Karpas-422 (cell line): ENCODE measurements at regions not wholly inside any gene's neighbourhood (a gene's known extent, or its start where the extent isn't known, plus 50 kb on each side); places are given as distances from the start of the nearest gene placed in this dataset.

ENCODE experiments used
- DNase-seq: peaks from one replicate; pipeline ENCODE4 v3.0.0-alpha.2; 2015
- H2AFZ ChIP-seq: fragments of 200-600 bp; sonication (generic); 2 replicates; pipeline ENCODE4 v1.6.1; 2014; ENCODE audit warnings: antibody characterized with exemption, low read length, mixed read lengths
- H3K27ac ChIP-seq: fragments of 200-600 bp; sonication (generic); 2 replicates; pipeline ENCODE4 v1.5.1; 2014; ENCODE audit warnings: mild to moderate bottlenecking, low read length, moderate library complexity
- H3K27me3 ChIP-seq: fragments of 200-600 bp; sonication (generic); 2 replicates; pipeline ENCODE4 v1.6.1; 2014; ENCODE audit warnings: low read length, mixed read lengths
- H3K36me3 ChIP-seq: fragments of 200-600 bp; sonication (generic); 2 replicates; pipeline ENCODE4 v1.6.1; 2014; ENCODE audit warnings: low read length, mixed read lengths; ENCODE audit not compliant: insufficient read depth
- H3K4me1 ChIP-seq: fragments of 200-600 bp; sonication (generic); 2 replicates; pipeline ENCODE4 v1.6.1; 2014; ENCODE audit warnings: mild to moderate bottlenecking, low read length, mixed read lengths
- H3K4me2 ChIP-seq: fragments of 200-600 bp; sonication (generic); 2 replicates; pipeline ENCODE4 v1.6.1; 2014; ENCODE audit warnings: low read length, low read depth, mild to moderate bottlenecking; ENCODE audit not compliant: poor library complexity, severe bottlenecking
- H3K4me3 ChIP-seq: fragments of 200-600 bp; sonication (generic); 2 replicates; pipeline ENCODE4 v1.5.1; 2014; ENCODE audit warnings: mild to moderate bottlenecking, antibody characterized with exemption, low read length, mixed read lengths
- H3K79me2 ChIP-seq: fragments of 200-600 bp; sonication (generic); 2 replicates; pipeline ENCODE4 v1.6.1; 2014; ENCODE audit warnings: mild to moderate bottlenecking, low read length, mixed read lengths
- H3K9ac ChIP-seq: fragments of 200-600 bp; sonication (generic); 2 replicates; pipeline ENCODE4 v1.6.0; 2014; ENCODE audit warnings: low read length
- H3K9me2 ChIP-seq: fragments of 200-600 bp; sonication (generic), shearing (Covaris generic); replicated peaks from 2 replicates; pipeline ENCODE4 v1.6.0; 2014; ENCODE audit warnings: mild to moderate bottlenecking, low read length, moderate library complexity; ENCODE audit not compliant: insufficient read depth
- H3K9me3 ChIP-seq: fragments of 300-700, 200-600 bp; sonication (generic); 2 replicates; pipeline ENCODE4 v1.6.1; 2014; ENCODE audit warnings: low read length, mixed read lengths
- H4K20me1 ChIP-seq: fragments of 200-600 bp; sonication (generic); 2 replicates; pipeline ENCODE4 v1.6.1; 2014; ENCODE audit warnings: mild to moderate bottlenecking, antibody characterized with exemption, low read length, low read depth; ENCODE audit not compliant: insufficient read depth

GRCh38 chr7:130814778-130815335 is 80.8 kb upstream of the KLF14 start:
- no peaks in the 10 kb centered on the region for H3K36me3 ChIP-seq
- no peaks in the 10 kb centered on the region for H4K20me1 ChIP-seq
- no peaks in the 10 kb centered on the region for H3K9me3 ChIP-seq
- H3K79me2 ChIP-seq: no peaks in the 10 kb centered on the region
- H3K9ac ChIP-seq: no peak overlapping the region
- H2AFZ ChIP-seq: no peak overlapping the region
- H3K9me2 ChIP-seq: no peaks in the 10 kb centered on the region
- no peak overlapping the region for H3K4me3 ChIP-seq
- no peak overlapping the region for H3K27ac ChIP-seq
- H3K27me3 ChIP-seq: no peaks in the 10 kb centered on the region
- no peaks in the 10 kb centered on the region for H3K4me1 ChIP-seq
- H3K4me2 ChIP-seq: no peak overlapping the region
- DNase-seq: peak; percentile 72

- Histone ChIP-seq H3K9me2 (no peaks in the 10 kb centered on the region), H4K20me1 (no peaks in the 10 kb centered on the region), H3K4me1 (no peaks in the 10 kb centered on the region), H3K27me3 (no peaks in the 10 kb centered on the region), H3K9me3 (no peaks in the 10 kb centered on the region), H3K4me2 (no peak overlapping the region), H3K4me3 (no peak overlapping the region), H3K27ac (no peak overlapping the region), H3K79me2 (no peaks in the 10 kb centered on the region), H2AFZ (no peak overlapping the region), H3K36me3 (no peaks in the 10 kb centered on the region), H3K9ac (no peak overlapping the region)
- no peak for DNase-seq
Measured at GRCh38 chr7:130818056-130818455, 84.0 kb upstream of the KLF14 start.

- Histone ChIP-seq H3K79me2 (no peaks in the 10 kb centered on the region), H3K4me2 (no peak overlapping the region)
Measured at GRCh38 chr7:130821864-130822263, 87.9 kb upstream of the KLF14 start.

GRCh38 chr7:130822642-130823041 is 88.6 kb upstream of the KLF14 start:
- no peaks in the 10 kb centered on the region for H3K36me3 ChIP-seq
- H3K9ac ChIP-seq: no peak overlapping the region
- H3K79me2 ChIP-seq: no peaks in the 10 kb centered on the region
- 0 out of 2 replicates have a peak, but pooled peaks cover 3% of the 10 kb centered on the region for H3K27me3 ChIP-seq
- no peak overlapping the region for H3K4me3 ChIP-seq
- H4K20me1 ChIP-seq: no peaks in the 10 kb centered on the region
- H3K9me3 ChIP-seq: peaks cover 14% of the 10 kb centered on the region
- DNase-seq: no peak
- no peaks in the 10 kb centered on the region for H3K4me1 ChIP-seq
- H2AFZ ChIP-seq: no peak overlapping the region
- H3K9me2 ChIP-seq: no peaks in the 10 kb centered on the region
- no peak overlapping the region for H3K4me2 ChIP-seq
- H3K27ac ChIP-seq: no peak overlapping the region

More at GRCh38 chr7:130821864-130822263, 87.9 kb upstream of the KLF14 start:
- no peaks in the 10 kb centered on the region for H4K20me1 ChIP-seq
- H3K36me3 ChIP-seq: no peaks in the 10 kb centered on the region
- H3K9me2 ChIP-seq: no peaks in the 10 kb centered on the region
- H3K4me1 ChIP-seq: no peaks in the 10 kb centered on the region
- H3K9me3 ChIP-seq: peaks cover 13% of the 10 kb centered on the region
- no peak overlapping the region for H3K4me3 ChIP-seq
- 0 out of 2 replicates have a peak, but pooled peaks cover 3% of the 10 kb centered on the region for H3K27me3 ChIP-seq
- no peak for DNase-seq
- H2AFZ ChIP-seq: no peak overlapping the region
- no peak overlapping the region for H3K9ac ChIP-seq
- no peak overlapping the region for H3K27ac ChIP-seq

- no peak overlapping the region for H3K4me3 ChIP-seq
- DNase-seq: no peak
- H3K4me2 ChIP-seq: no peak overlapping the region
- no peaks in the 10 kb centered on the region for H3K36me3 ChIP-seq
- H3K4me1 ChIP-seq: no peaks in the 10 kb centered on the region
- no peak overlapping the region for H2AFZ ChIP-seq
- H3K79me2 ChIP-seq: no peaks in the 10 kb centered on the region
- H3K27ac ChIP-seq: no peak overlapping the region
- H3K9ac ChIP-seq: no peak overlapping the region
- peaks cover 14% of the 10 kb centered on the region for H3K9me3 ChIP-seq
- no peaks in the 10 kb centered on the region for H4K20me1 ChIP-seq
- H3K27me3 ChIP-seq: 0 out of 2 replicates have a peak, but pooled peaks cover 3% of the 10 kb centered on the region
- no peaks in the 10 kb centered on the region for H3K9me2 ChIP-seq
Measured at GRCh38 chr7:130823060-130823459, 89.1 kb upstream of the KLF14 start.

- no peak overlapping the region for H2AFZ ChIP-seq
- H3K4me3 ChIP-seq: no peak overlapping the region
- H3K9ac ChIP-seq: no peak overlapping the region
- no peak overlapping the region for H3K27ac ChIP-seq
- H4K20me1 ChIP-seq: no peaks in the 10 kb centered on the region
- no peaks in the 10 kb centered on the region for H3K36me3 ChIP-seq
- no peak overlapping the region for H3K4me2 ChIP-seq
- peaks cover 14% of the 10 kb centered on the region for H3K9me3 ChIP-seq
- DNase-seq: no peak
- H3K27me3 ChIP-seq: 0 out of 2 replicates have a peak, but pooled peaks cover 3% of the 10 kb centered on the region
- no peaks in the 10 kb centered on the region for H3K79me2 ChIP-seq
- no peaks in the 10 kb centered on the region for H3K4me1 ChIP-seq
- H3K9me2 ChIP-seq: no peaks in the 10 kb centered on the region
Measured at GRCh38 chr7:130825819-130826218, 91.8 kb upstream of the KLF14 start.

- H3K27me3 ChIP-seq: no peaks in the 10 kb centered on the region
- H4K20me1 ChIP-seq: no peaks in the 10 kb centered on the region
- no peaks in the 10 kb centered on the region for H3K4me1 ChIP-seq
Measured at GRCh38 chr7:130829415-130829814, 95.4 kb upstream of the KLF14 start.

GRCh38 chr7:130831322-130831721 is 97.3 kb upstream of the KLF14 start:
- H3K9me3 ChIP-seq: peaks cover 4% of the 10 kb centered on the region; the same call in 1 of the 2 replicates
- H4K20me1 ChIP-seq: no peaks in the 10 kb centered on the region
- H3K27ac ChIP-seq: no peak overlapping the region
- DNase-seq: no peak
- no peaks in the 10 kb centered on the region for H3K27me3 ChIP-seq
- H3K4me2 ChIP-seq: no peak overlapping the region
- no peak overlapping the region for H2AFZ ChIP-seq
- no peaks in the 10 kb centered on the region for H3K79me2 ChIP-seq
- no peak overlapping the region for H3K4me3 ChIP-seq
- no peaks in the 10 kb centered on the region for H3K4me1 ChIP-seq
- no peaks in the 10 kb centered on the region for H3K9me2 ChIP-seq
- no peaks in the 10 kb centered on the region for H3K36me3 ChIP-seq
- no peak overlapping the region for H3K9ac ChIP-seq

More at GRCh38 chr7:130829415-130829814, 95.4 kb upstream of the KLF14 start:
- Histone ChIP-seq H3K27ac (no peak overlapping the region), H3K4me2 (no peak overlapping the region), H2AFZ (no peak overlapping the region), H3K4me3 (no peak overlapping the region), H3K9me2 (no peaks in the 10 kb centered on the region), H3K9ac (no peak overlapping the region), H3K9me3 (peaks cover 14% of the 10 kb centered on the region), H3K79me2 (no peaks in the 10 kb centered on the region), H3K36me3 (no peaks in the 10 kb centered on the region)
- DNase-seq: no peak
